ENCODE measurements at regions not wholly inside any gene's neighbourhood (a gene's known extent, or its start where the extent isn't known, plus 50 kb on each side); places are given as distances from the start of the nearest gene placed in this dataset.

DNA sequence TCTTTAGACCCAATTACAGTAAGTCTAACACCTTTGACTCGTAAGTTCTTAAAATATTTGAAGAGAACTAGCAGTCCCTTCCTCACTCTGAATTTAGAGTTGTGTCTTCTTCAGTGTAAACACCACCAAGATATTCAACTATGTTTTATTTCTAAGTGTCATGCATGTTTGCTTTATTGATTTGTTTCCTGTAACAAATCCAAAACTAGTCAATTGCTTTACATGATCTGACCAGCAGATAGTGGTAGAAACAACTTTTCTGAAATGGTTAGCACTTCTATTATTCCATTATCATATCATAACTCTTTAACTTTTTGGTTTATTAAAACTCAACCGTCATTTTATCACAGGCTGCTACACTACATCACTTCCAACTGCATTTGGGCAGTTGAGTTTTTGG is 90.1 kb downstream of the INHBA start:
- no peaks in the 10 kb centered on the region for H3K9me2 ChIP-seq (replicated peaks; ENCODE audit: insufficient read depth)
- H3K27ac ChIP-seq = no peak overlapping the region
- no peaks in the 10 kb centered on the region for H3K27me3 ChIP-seq
- no peak overlapping the region for H3K4me2 ChIP-seq
- no peak for TF ChIP-seq EZH2 (IDR thresholded peaks at IDR 0.05; ENCODE audit: borderline replicate concordance)
- H3K4me1 ChIP-seq (ENCODE audit: insufficient read depth) = no peaks in the 10 kb centered on the region
- DNase-seq (ENCODE audit: low spot score) = no peak
- WGBS (ENCODE audit: low lambda C conversion rate, missing lambda C conversion rate) = 97% methylated on average over 2 of the region's 2 CpGs
- H3K36me3 ChIP-seq (replicated peaks; ENCODE audit: insufficient read depth, low read depth) = no peaks in the 10 kb centered on the region
- no peak overlapping the region for H2AFZ ChIP-seq
- H4K20me1 ChIP-seq (ENCODE audit: insufficient read depth, poor library complexity, severe bottlenecking) = no peaks in the 10 kb centered on the region
- no peak overlapping the region for H3K4me3 ChIP-seq
- no peaks in the 10 kb centered on the region for H3K79me2 ChIP-seq
- H3K9me3 ChIP-seq (ENCODE audit: low read depth) = no peaks in the 10 kb centered on the region

DNA sequence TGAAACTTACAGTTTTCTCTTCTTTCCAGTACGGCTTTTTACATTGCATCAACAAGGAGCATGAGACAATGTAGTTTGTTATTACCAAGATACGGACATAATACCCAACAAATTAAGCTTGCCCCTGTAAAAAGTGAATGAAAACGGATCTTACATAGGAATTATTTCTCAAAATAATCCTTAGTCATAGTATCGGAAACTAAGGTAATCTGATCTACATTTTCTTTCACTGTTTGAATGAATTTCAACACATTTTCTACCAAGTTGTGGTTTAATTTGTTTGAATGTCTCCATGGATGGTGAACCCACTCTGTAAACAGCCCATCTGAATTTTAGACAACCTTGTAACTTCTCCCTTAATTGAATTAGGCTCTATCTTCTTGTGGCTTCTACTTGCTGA is 90.5 kb downstream of the INHBA start:
- H2AFZ ChIP-seq = no peak overlapping the region
- no peaks in the 10 kb centered on the region for H3K4me1 ChIP-seq (ENCODE audit: insufficient read depth)
- H3K9me2 ChIP-seq (replicated peaks; ENCODE audit: insufficient read depth) = no peaks in the 10 kb centered on the region
- no peaks in the 10 kb centered on the region for H3K79me2 ChIP-seq
- no peak overlapping the region for H3K4me2 ChIP-seq
- no peak overlapping the region for H3K4me3 ChIP-seq
- DNase-seq (ENCODE audit: low spot score) = no peak
- no peaks in the 10 kb centered on the region for H4K20me1 ChIP-seq (ENCODE audit: insufficient read depth, poor library complexity, severe bottlenecking)
- H3K27ac ChIP-seq = no peak overlapping the region
- 87% methylated on average over 4 of the region's 4 CpGs for WGBS (ENCODE audit: low lambda C conversion rate, missing lambda C conversion rate)
- H3K36me3 ChIP-seq (replicated peaks; ENCODE audit: insufficient read depth, low read depth) = no peaks in the 10 kb centered on the region
- H3K27me3 ChIP-seq = no peaks in the 10 kb centered on the region
- no peaks in the 10 kb centered on the region for H3K9me3 ChIP-seq (ENCODE audit: low read depth)
- no peak for TF ChIP-seq EZH2phosphoT487 (IDR thresholded peaks at IDR 0.05; ENCODE audit: low read depth, severe bottlenecking, unreplicated experiment)
- TF ChIP-seq EZH2 (IDR thresholded peaks at IDR 0.05; ENCODE audit: borderline replicate concordance) = no peak
- TF ChIP-seq, protein P1, sequence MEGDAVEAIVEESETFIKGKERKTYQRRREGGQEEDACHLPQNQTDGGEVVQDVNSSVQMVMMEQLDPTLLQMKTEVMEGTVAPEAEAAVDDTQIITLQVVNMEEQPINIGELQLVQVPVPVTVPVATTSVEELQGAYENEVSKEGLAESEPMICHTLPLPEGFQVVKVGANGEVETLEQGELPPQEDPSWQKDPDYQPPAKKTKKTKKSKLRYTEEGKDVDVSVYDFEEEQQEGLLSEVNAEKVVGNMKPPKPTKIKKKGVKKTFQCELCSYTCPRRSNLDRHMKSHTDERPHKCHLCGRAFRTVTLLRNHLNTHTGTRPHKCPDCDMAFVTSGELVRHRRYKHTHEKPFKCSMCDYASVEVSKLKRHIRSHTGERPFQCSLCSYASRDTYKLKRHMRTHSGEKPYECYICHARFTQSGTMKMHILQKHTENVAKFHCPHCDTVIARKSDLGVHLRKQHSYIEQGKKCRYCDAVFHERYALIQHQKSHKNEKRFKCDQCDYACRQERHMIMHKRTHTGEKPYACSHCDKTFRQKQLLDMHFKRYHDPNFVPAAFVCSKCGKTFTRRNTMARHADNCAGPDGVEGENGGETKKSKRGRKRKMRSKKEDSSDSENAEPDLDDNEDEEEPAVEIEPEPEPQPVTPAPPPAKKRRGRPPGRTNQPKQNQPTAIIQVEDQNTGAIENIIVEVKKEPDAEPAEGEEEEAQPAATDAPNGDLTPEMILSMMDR (IDR thresholded peaks at IDR 0.05; ENCODE audit: poor library complexity) = no peak

DNA sequence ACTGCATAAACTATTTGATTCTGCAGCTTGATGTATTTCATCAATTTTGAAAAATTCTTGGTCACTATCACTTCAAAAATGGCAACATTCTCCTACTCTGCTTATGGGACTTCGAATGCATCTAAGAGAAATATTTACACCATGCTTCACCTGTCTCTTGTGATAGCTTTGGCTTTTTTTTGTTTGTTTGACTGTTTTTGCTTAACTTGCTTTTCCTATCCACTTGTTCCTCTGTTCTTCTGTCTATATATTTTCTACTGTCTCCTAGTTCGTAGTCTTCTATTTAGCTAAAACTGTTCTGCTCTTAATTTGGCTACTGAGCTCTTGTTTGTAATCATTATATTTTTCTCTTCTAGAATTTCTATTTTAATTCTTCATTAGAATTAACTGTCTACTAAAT is 94.4 kb downstream of the INHBA start:
- DNase-seq (ENCODE audit: low spot score) = no peak
- Histone ChIP-seq H3K27me3 (no peaks in the 10 kb centered on the region), H3K4me1 (ENCODE audit: insufficient read depth) (no peaks in the 10 kb centered on the region), H3K4me2 (no peak overlapping the region), H3K27ac (no peak overlapping the region), H3K79me2 (no peaks in the 10 kb centered on the region), H3K9me2 (replicated peaks; ENCODE audit: insufficient read depth) (no peaks in the 10 kb centered on the region), H2AFZ (no peak overlapping the region), H3K9me3 (ENCODE audit: low read depth) (no peaks in the 10 kb centered on the region), H3K4me3 (no peak overlapping the region), H3K36me3 (replicated peaks; ENCODE audit: insufficient read depth, low read depth) (no peaks in the 10 kb centered on the region), H4K20me1 (ENCODE audit: insufficient read depth, poor library complexity, severe bottlenecking) (no peaks in the 10 kb centered on the region)
- 84% methylated on average over 2 of the region's 2 CpGs for WGBS (ENCODE audit: low lambda C conversion rate, missing lambda C conversion rate)
- TF ChIP-seq EZH2 (IDR thresholded peaks at IDR 0.05; ENCODE audit: borderline replicate concordance) (no peak), EZH2phosphoT487 (IDR thresholded peaks at IDR 0.05; ENCODE audit: low read depth, severe bottlenecking, unreplicated experiment) (no peak)
- TF ChIP-seq, protein P1 (IDR thresholded peaks at IDR 0.05; ENCODE audit: poor library complexity) = no peak

DNA sequence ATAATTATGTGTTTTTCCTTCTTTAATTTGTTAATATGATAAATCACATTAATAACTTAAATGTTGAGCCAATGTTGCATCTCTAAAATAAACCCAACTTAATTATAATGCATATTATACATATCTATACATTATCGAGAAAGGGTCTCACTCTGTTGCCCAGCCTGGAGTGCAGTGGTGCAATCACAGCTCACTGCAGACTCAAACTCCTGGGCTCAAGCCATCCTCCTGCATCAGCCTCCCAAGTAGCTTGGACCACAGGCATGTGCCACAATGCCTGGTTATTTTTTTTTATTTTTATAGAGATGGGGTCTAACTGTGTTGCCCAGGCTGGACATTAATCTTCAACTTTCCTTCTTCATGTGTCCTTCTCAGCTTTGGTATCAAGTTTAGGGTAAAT is 98.9 kb downstream of the INHBA start:
- H2AFZ ChIP-seq = no peak overlapping the region
- no peaks in the 10 kb centered on the region for H3K36me3 ChIP-seq (replicated peaks; ENCODE audit: insufficient read depth, low read depth)
- no peaks in the 10 kb centered on the region for H4K20me1 ChIP-seq (ENCODE audit: insufficient read depth, poor library complexity, severe bottlenecking)
- H3K4me3 ChIP-seq = no peak overlapping the region
- H3K79me2 ChIP-seq = no peaks in the 10 kb centered on the region
- H3K4me2 ChIP-seq = no peak overlapping the region
- no peaks in the 10 kb centered on the region for H3K9me3 ChIP-seq (ENCODE audit: low read depth)
- no peaks in the 10 kb centered on the region for H3K27me3 ChIP-seq
- no peak for TF ChIP-seq EZH2phosphoT487 (IDR thresholded peaks at IDR 0.05; ENCODE audit: low read depth, severe bottlenecking, unreplicated experiment)
- no peak for TF ChIP-seq EZH2 (IDR thresholded peaks at IDR 0.05; ENCODE audit: borderline replicate concordance)
- TF ChIP-seq, protein P1 (IDR thresholded peaks at IDR 0.05; ENCODE audit: poor library complexity) = no peak
- DNase-seq (ENCODE audit: low spot score) = no peak
- H3K9me2 ChIP-seq (replicated peaks; ENCODE audit: insufficient read depth) = no peaks in the 10 kb centered on the region
- H3K4me1 ChIP-seq (ENCODE audit: insufficient read depth) = no peaks in the 10 kb centered on the region
- 96% methylated on average over 1 of the region's 1 CpG for WGBS (ENCODE audit: low lambda C conversion rate, missing lambda C conversion rate)
- H3K27ac ChIP-seq = no peak overlapping the region
